ENCODE measurements at regions not wholly inside any gene's neighbourhood (a gene's known extent, or its start where the extent isn't known, plus 50 kb on each side); places are given as distances from the start of the nearest gene placed in this dataset.
"Not testable (repeated sequence)": the region's sequence is repeated elsewhere in the genome, so short reads cannot be mapped to it uniquely, and the experiment has no call there.

DNA sequence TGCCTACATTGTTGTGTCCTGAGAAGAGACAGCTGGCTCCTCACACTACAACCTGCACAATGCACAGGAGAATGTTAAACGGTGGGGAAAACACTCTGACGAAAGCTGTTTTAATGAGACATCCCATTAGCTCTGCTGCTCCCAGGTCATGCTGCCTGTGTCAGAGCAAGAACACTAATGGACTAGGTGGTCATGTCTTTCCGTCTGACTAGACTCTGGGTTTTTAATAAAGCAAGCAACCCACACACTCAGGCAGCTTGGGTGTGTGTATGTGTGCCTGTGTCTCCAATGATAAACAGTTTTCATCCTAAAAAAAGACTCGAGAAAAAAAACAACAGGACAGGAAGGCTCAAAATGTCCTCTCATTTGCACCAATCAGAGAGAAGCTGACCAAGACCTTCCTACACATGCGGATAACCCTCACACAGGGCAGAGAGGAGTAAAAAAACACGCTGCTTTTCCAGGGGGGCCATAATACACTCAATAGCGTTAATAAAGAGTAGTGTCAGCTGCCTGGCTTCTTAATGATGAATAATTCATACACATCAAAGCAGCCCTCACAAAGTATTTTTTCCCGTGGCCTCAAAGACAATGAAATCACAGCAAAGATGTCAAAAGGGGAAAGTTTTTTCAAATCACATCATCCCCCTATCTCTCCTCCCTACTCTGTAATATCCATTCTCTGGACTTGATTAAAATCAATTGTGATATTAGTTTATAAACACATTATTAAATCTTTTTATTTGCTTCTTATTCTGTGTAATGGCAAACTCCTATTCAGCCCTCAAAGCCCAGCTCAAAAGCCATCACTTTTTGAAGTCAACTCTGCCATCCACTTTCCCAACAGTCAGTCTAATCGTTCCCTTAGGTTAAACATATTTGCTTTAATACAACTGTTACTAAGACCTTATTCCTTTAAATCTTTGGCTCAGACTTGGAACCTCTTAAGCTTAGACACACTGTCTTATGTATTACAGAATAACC is 244.2 kb upstream of the CDH11 start:
- DNase-seq (ENCODE audit: low spot score): no peak
- TF ChIP-seq, protein P1, sequence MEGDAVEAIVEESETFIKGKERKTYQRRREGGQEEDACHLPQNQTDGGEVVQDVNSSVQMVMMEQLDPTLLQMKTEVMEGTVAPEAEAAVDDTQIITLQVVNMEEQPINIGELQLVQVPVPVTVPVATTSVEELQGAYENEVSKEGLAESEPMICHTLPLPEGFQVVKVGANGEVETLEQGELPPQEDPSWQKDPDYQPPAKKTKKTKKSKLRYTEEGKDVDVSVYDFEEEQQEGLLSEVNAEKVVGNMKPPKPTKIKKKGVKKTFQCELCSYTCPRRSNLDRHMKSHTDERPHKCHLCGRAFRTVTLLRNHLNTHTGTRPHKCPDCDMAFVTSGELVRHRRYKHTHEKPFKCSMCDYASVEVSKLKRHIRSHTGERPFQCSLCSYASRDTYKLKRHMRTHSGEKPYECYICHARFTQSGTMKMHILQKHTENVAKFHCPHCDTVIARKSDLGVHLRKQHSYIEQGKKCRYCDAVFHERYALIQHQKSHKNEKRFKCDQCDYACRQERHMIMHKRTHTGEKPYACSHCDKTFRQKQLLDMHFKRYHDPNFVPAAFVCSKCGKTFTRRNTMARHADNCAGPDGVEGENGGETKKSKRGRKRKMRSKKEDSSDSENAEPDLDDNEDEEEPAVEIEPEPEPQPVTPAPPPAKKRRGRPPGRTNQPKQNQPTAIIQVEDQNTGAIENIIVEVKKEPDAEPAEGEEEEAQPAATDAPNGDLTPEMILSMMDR (IDR thresholded peaks at IDR 0.05; ENCODE audit: extremely low read depth, missing control alignments): no peak

DNA sequence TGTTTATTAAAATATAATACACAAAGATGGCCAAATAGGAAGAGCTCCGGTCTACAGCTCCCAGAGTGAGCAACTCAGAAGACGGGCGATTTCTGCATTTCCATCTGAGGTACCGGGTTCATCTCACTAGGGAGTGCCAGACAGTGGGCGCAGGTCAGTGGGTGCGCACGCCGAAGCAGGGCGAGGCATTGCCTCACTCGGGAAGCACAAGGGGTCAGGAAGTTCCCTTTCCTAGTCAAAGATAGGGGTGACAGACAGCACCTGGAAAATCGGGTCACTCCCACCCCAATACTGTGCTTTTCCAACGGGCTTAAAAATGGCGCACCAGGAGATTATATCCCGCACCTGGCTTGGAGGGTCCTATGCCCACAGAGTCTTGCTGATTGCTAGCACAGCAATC is 234.9 kb upstream of the CDH11 start:
- not testable (repeated sequence) for DNase-seq (ENCODE audit: low spot score)

DNA sequence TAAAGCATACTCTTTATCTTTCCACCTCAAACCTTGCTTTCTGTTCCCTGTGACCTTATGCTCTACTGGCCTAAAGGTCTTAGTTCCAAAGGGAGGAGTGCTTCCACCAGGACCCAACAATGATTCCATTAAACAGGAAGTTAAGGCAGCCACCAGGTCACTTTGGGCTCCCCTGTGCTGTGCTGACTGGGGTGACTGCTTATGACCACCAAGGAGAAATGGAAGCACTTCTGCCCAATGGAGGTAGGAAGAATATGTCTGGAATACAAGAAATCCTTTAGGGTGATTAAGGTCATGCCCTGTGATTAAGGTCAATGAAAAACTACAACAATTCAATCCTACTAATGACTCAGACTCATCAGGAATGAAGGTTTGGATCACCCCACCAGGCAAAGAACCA is 233.8 kb upstream of the CDH11 start:
- TF ChIP-seq, protein P1 (IDR thresholded peaks at IDR 0.05; ENCODE audit: extremely low read depth, missing control alignments): no peak
- no peak for DNase-seq (ENCODE audit: low spot score)

DNA sequence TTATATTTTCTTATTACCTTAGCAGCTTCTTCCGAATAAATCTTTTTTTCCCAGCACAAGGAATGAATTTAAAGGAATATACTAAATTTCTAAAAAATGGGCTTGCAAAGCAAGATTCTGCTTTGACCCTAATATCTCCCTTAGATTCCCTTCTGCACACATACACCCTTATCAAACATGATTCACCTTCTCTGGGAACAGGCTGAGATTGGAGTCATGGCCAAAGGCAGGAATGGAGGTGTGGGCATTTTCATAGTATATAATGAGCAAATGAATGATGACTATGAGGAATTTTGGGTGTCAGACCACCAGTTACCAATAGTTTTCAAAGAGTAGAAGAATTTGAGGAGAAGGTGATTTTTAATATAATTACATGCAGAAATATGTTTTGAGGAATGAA is 231.3 kb upstream of the CDH11 start:
- TF ChIP-seq, protein P1 (IDR thresholded peaks at IDR 0.05; ENCODE audit: extremely low read depth, missing control alignments): no peak
- no peak for DNase-seq (ENCODE audit: low spot score)

DNA sequence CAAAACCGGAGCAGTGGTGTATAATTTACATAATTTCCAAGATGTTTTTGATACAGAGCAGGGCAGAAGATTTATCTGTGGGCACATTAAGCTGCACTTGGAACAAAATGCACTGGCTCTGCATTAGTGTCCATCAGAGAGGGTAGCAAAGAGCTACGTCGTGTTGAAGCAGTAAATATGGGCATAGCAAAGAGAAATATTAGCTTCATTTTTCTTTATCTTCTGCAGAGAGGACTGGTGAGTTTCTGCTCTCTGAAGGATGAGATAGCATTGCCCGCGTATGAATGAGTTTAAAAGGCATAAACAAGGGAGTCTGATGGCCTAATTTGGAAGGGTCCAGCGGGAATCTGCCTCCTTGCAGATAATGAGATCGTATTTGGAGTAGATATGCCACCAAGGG is 227.8 kb upstream of the CDH11 start:
- DNase-seq (ENCODE audit: low spot score): no peak
- TF ChIP-seq, protein P1 (IDR thresholded peaks at IDR 0.05; ENCODE audit: extremely low read depth, missing control alignments): no peak

DNA sequence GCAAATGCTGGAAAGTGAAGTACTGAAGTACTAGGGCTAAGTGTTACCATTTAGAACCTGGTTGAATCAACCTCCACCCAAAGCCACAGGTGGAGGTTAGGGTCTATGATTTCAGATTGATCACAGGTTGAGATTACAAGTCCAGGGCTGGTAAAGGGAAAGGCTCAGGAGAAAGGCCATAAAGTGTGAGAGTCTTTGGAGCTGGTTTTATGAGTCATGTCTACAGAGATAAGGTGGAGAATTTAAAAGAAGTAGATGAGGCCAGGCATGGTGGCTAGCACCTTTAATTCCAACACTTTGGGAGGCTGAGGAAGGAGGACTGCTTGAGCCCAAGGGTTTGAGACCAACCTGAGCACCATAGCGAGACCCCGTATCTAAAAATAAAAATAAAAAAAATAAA is 221.7 kb upstream of the CDH11 start:
- DNase-seq (ENCODE audit: low spot score): no peak
- TF ChIP-seq, protein P1 (IDR thresholded peaks at IDR 0.05; ENCODE audit: extremely low read depth, missing control alignments): no peak

DNA sequence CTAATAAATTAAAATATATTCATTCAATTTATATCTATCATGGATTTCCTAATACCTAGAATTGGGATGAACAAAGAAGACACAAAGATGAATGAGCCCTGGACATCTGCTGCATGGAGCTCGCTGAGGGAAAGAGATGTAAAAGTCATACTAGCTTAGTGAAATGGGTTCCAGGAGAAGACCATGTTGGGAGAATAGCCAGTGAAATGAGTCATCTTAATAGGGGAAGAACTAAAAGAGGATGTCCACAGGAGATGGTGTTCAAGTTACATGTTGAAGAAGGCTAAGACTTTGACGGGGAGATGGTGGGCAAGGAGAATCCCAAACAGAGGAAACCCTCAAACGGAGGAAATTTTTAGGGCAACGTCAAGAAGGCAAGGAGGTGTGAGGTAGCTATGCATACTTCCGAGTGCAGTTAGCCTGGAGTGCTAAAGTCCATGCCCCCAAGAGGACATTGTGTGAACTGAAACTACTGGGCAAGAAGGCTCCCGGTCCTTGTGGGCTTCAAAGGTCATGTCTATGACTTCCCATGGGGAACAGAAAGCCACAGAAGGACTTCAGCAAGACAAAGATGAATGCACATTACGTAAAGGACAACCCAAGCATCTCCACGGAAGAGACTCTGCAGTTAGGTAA is 220.5 kb upstream of the CDH11 start:
- DNase-seq (ENCODE audit: low spot score): no peak

More for the DNA sequence above, 220.5 kb upstream of the CDH11 start:
- TF ChIP-seq, protein P1 (IDR thresholded peaks at IDR 0.05; ENCODE audit: extremely low read depth, missing control alignments): no peak
